ENCODE measurements at regions not wholly inside any gene's neighbourhood (a gene's known extent, or its start where the extent isn't known, plus 50 kb on each side); places are given as distances from the start of the nearest gene placed in this dataset.
"Not testable (repeated sequence)": the region's sequence is repeated elsewhere in the genome, so short reads cannot be mapped to it uniquely, and the experiment has no call there.

- not testable (repeated sequence) for H3K9me3 ChIP-seq; H3K4me1 ChIP-seq; H3K27ac ChIP-seq; H3K27me3 ChIP-seq; H3K36me3 ChIP-seq; H3K4me3 ChIP-seq; DNase-seq (ENCODE audit: low spot score)
- TF ChIP-seq CTCF (IDR thresholded peaks at IDR 0.05): peak in 1 of 2 donors; percentile 45
Observed at GRCh38 chr15:20194591-20195198, 346.9 kb downstream of the GOLGA6L6 start.

- H3K9me3 ChIP-seq; H3K4me1 ChIP-seq; DNase-seq (ENCODE audit: low spot score); H3K4me3 ChIP-seq; H3K27me3 ChIP-seq; H3K36me3 ChIP-seq; H3K27ac ChIP-seq: not testable (repeated sequence)
- TF ChIP-seq CTCF (IDR thresholded peaks at IDR 0.05): peak in 1 of 2 donors; percentile 54
Observed at GRCh38 chr15:20192982-20193929, 348.3 kb downstream of the GOLGA6L6 start.

GRCh38 chr15:20191508-20192125, 350.0 kb downstream of the GOLGA6L6 start:
- H3K36me3 ChIP-seq; H3K4me3 ChIP-seq; H3K27me3 ChIP-seq; H3K4me1 ChIP-seq; H3K9me3 ChIP-seq; H3K27ac ChIP-seq; DNase-seq (ENCODE audit: low spot score): not testable (repeated sequence)

GRCh38 chr15:20188611-20189010, 353.0 kb downstream of the GOLGA6L6 start:
- not testable (repeated sequence) for H3K4me3 ChIP-seq; H3K9me3 ChIP-seq; DNase-seq (ENCODE audit: low spot score); H3K4me1 ChIP-seq; H3K36me3 ChIP-seq; H3K27me3 ChIP-seq; H3K27ac ChIP-seq

GRCh38 chr15:20187370-20188355, 353.9 kb downstream of the GOLGA6L6 start:
- H3K27me3 ChIP-seq; H3K4me1 ChIP-seq; H3K4me3 ChIP-seq; H3K27ac ChIP-seq; H3K36me3 ChIP-seq; H3K9me3 ChIP-seq; DNase-seq (ENCODE audit: low spot score): not testable (repeated sequence)

- H3K27me3 ChIP-seq; H3K36me3 ChIP-seq; H3K4me1 ChIP-seq; H3K9me3 ChIP-seq; H3K4me3 ChIP-seq; DNase-seq (ENCODE audit: low spot score); H3K27ac ChIP-seq: not testable (repeated sequence)
Observed at GRCh38 chr15:20184879-20185278, 356.7 kb downstream of the GOLGA6L6 start.

GRCh38 chr15:20168221-20168620, 373.4 kb downstream of the GOLGA6L6 start:
- DNase-seq (ENCODE audit: low spot score): not testable (repeated sequence)

GRCh38 chr15:20153528-20153927, 388.1 kb downstream of the GOLGA6L6 start:
- H3K4me1 ChIP-seq: not testable (repeated sequence)

More at GRCh38 chr15:20168221-20168620, 373.4 kb downstream of the GOLGA6L6 start:
- not testable (repeated sequence) for H3K36me3 ChIP-seq, H3K4me3 ChIP-seq, H3K27ac ChIP-seq, H3K9me3 ChIP-seq, H3K27me3 ChIP-seq, H3K4me1 ChIP-seq

GRCh38 chr15:20148679-20149078, 392.9 kb downstream of the GOLGA6L6 start:
- not testable (repeated sequence) for H3K4me1 ChIP-seq; H3K4me3 ChIP-seq; H3K27ac ChIP-seq; H3K36me3 ChIP-seq; DNase-seq (ENCODE audit: low spot score); H3K27me3 ChIP-seq; H3K9me3 ChIP-seq

More at GRCh38 chr15:20153528-20153927, 388.1 kb downstream of the GOLGA6L6 start:
- not testable (repeated sequence) for H3K27me3 ChIP-seq; H3K9me3 ChIP-seq; H3K36me3 ChIP-seq; H3K27ac ChIP-seq; DNase-seq (ENCODE audit: low spot score); H3K4me3 ChIP-seq

GRCh38 chr15:20148008-20148407, 393.6 kb downstream of the GOLGA6L6 start:
- H3K4me1 ChIP-seq; DNase-seq (ENCODE audit: low spot score); H3K9me3 ChIP-seq; H3K27me3 ChIP-seq; H3K36me3 ChIP-seq; H3K4me3 ChIP-seq; H3K27ac ChIP-seq: not testable (repeated sequence)

GRCh38 chr15:20144333-20145036, 397.1 kb downstream of the GOLGA6L6 start:
- H3K9me3 ChIP-seq; H3K27ac ChIP-seq; DNase-seq (ENCODE audit: low spot score); H3K27me3 ChIP-seq; H3K4me1 ChIP-seq; H3K36me3 ChIP-seq; H3K4me3 ChIP-seq: not testable (repeated sequence)
